HG02973 (cell line): ENCODE measurements at regions not wholly inside any gene's neighbourhood (a gene's known extent, or its start where the extent isn't known, plus 50 kb on each side); places are given as distances from the start of the nearest gene placed in this dataset.

ENCODE experiments used
- ATAC-seq: cut with Tn5 transposase; IDR thresholded peaks from one replicate; pipeline ENCODE4 v1.9.1; 2021; ENCODE audit warnings: moderate library complexity; ENCODE audit not compliant: unreplicated experiment

GRCh38 chr1:234940841-234941240, 187.8 kb downstream of the TOMM20 start:
- ATAC-seq = no peak

- ATAC-seq = no peak
These were observed 189.7 kb downstream of the TOMM20 start for GRCh38 chr1:234938924-234939323.

- no peak for ATAC-seq
These were observed 190.5 kb downstream of the TOMM20 start for GRCh38 chr1:234938135-234938534.

GRCh38 chr1:234936612-234937389, 191.8 kb downstream of the TOMM20 start:
- no peak for ATAC-seq

- no peak for ATAC-seq
These were observed 194.0 kb downstream of the TOMM20 start for GRCh38 chr1:234934611-234935033.

- ATAC-seq = peak; percentile 87
These were observed 195.2 kb downstream of the TOMM20 start for GRCh38 chr1:234933475-234933874.

GRCh38 chr1:234932511-234933430, 195.9 kb downstream of the TOMM20 start:
- ATAC-seq = peak; percentile 5

GRCh38 chr1:234932106-234932505, 196.5 kb downstream of the TOMM20 start:
- ATAC-seq = no peak

- ATAC-seq = no peak
These were observed 197.1 kb downstream of the TOMM20 start for GRCh38 chr1:234931404-234931973.

- ATAC-seq = no peak
These were observed 199.3 kb downstream of the TOMM20 start for GRCh38 chr1:234929369-234929768.

GRCh38 chr1:234928642-234929041, 200.0 kb downstream of the TOMM20 start:
- ATAC-seq = no peak

- no peak for ATAC-seq
These were observed 200.5 kb downstream of the TOMM20 start for GRCh38 chr1:234927971-234928640.

GRCh38 chr1:234927312-234927970, 201.2 kb downstream of the TOMM20 start:
- peak; percentile 6 for ATAC-seq

GRCh38 chr1:234926559-234927311, 201.9 kb downstream of the TOMM20 start:
- peak; percentile 81 for ATAC-seq

- no peak for ATAC-seq
These were observed 202.4 kb downstream of the TOMM20 start for GRCh38 chr1:234926264-234926558.

GRCh38 chr1:234925440-234926263, 203.0 kb downstream of the TOMM20 start:
- ATAC-seq = no peak

- ATAC-seq = no peak
These were observed 203.9 kb downstream of the TOMM20 start for GRCh38 chr1:234924450-234925355.

GRCh38 chr1:234923626-234924025, 205.0 kb downstream of the TOMM20 start:
- no peak for ATAC-seq
